ENCODE measurements at regions not wholly inside any gene's neighbourhood (a gene's known extent, or its start where the extent isn't known, plus 50 kb on each side); places are given as distances from the start of the nearest gene placed in this dataset.

DNA sequence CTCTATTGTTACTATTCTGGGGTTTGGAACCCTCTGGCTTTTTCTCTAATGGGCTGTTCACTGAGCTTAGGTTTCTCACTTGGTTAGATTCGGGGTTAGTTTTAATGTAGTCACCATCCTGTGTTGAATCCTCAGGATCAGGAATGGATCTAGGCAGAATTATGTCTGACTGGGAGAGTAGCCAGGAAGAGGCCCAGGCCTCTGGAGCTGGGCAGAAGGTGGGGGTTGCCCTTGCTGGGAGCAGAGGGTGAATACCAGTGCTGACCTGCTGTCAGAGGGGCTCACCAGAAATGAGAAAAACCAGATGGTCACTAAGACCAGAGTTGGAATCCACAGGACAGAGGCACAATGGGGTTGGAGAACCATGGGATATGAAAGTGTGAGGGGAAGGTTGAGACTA is 126.6 kb upstream of the SLC4A4 start (continued):
- no peak for TF ChIP-seq SAP30 (IDR thresholded peaks at IDR 0.05; ENCODE audit: insufficient read depth, insufficient replicate concordance, low read length)
- no peak for TF ChIP-seq PHF8 (conservative IDR thresholded peaks at IDR 0.05; ENCODE audit: low read depth, low read length)
- TF ChIP-seq RFX5 (IDR thresholded peaks at IDR 0.05; ENCODE audit: borderline replicate concordance, low read depth, low read length), result no peak
